A549 (cell line): ENCODE measurements at regions not wholly inside any gene's neighbourhood (a gene's known extent, or its start where the extent isn't known, plus 50 kb on each side); places are given as distances from the start of the nearest gene placed in this dataset.

Experiments
- HOXA7 ChIP-seq: fragments of 250-450 bp; sonication (Bioruptor Pico); IDR thresholded peaks from 2 replicates; pipeline ENCODE4 v1.5.0; 2020; ENCODE audit warnings: mild to moderate bottlenecking, moderate library complexity
- NFE2L2 ChIP-seq: fragments of 150-350 bp; conservative IDR thresholded peaks from 2 replicates; pipeline ENCODE4 v1.6.1; 2014; ENCODE audit warnings: low read length
- PHF8 ChIP-seq: fragments of 200-600 bp; sonication (generic); IDR thresholded peaks from 2 replicates; pipeline ENCODE4 v1.6.1; 2016; ENCODE audit warnings: low read depth, mild to moderate bottlenecking, antibody characterized with exemption, moderate library complexity, borderline replicate concordance
- POLR2A ChIP-seq: IDR thresholded peaks from 2 replicates; pipeline ENCODE4 v1.6.1; 2012; ENCODE audit warnings: mild to moderate bottlenecking, low read length
- RCOR1 ChIP-seq: fragments of 150-350 bp; IDR thresholded peaks from 2 replicates; pipeline ENCODE4 v1.6.1; 2014; ENCODE audit warnings: antibody characterized with exemption, low read length, low read depth
- TF ChIP-seq, protein P1 (sequence below): fragments of 250-450 bp; sonication (Bioruptor Pico); IDR thresholded peaks from 2 replicates; pipeline ENCODE4 v1.5.0; 2020; ENCODE audit warnings: low read depth, mild to moderate bottlenecking, moderate library complexity

GRCh38 chr13:73902296-73902695 lies 231.9 kb downstream of the KLF12 start:
- TF ChIP-seq PHF8, result no peak
- TF ChIP-seq, protein P1, sequence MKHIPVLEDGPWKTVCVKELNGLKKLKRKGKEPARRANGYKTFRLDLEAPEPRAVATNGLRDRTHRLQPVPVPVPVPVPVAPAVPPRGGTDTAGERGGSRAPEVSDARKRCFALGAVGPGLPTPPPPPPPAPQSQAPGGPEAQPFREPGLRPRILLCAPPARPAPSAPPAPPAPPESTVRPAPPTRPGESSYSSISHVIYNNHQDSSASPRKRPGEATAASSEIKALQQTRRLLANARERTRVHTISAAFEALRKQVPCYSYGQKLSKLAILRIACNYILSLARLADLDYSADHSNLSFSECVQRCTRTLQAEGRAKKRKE (CRISPR knock-in tag), result no peak
- TF ChIP-seq POLR2A, result no peak
- no peak for TF ChIP-seq RCOR1
- no peak for TF ChIP-seq HOXA7 (CRISPR knock-in tag)
- no peak for TF ChIP-seq NFE2L2
